ENCODE measurements at regions not wholly inside any gene's neighbourhood (a gene's known extent, or its start where the extent isn't known, plus 50 kb on each side); places are given as distances from the start of the nearest gene placed in this dataset.
"Not testable (repeated sequence)": the region's sequence is repeated elsewhere in the genome, so short reads cannot be mapped to it uniquely, and the experiment has no call there.

DNA sequence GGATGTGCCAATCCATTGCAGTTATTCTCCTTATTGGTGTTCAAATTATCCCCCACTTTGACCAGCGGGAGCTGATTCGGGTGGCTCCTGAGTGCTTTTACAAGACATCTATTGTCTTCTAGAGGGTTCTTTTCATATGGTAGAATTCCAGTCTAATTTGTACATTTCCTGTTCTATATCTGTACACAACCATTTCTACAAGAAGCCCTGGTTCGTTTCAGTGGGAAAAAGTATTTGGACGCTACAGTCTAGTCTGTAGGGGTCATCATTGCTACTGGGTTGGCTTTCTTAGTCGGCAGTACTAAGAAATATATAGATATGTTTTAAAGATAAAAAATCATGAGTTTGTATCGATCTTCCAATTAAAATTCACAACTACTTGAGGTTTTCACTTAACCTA, 262.6 kb downstream of the MAP2K6 start:
- no peak for DNase-seq

DNA sequence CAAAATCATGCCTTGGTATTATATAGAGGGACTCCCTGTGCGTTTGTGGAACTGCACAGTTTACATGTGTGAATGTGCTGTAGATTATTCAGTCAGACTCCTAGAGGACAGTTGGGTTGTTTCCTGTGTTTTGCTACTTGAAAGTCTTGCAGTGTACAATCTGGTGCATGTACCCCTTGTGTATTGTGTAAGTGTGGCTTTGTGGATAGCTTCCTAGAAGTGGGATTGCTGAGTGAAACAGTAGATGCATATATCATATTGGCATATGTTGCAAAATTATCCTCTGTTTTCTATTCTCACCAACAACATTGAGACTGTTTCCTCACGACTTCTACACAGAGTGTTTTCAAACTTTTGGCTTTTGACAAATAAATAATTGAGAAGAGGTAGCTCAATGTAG, 263.7 kb downstream of the MAP2K6 start:
- DNase-seq: no peak

DNA sequence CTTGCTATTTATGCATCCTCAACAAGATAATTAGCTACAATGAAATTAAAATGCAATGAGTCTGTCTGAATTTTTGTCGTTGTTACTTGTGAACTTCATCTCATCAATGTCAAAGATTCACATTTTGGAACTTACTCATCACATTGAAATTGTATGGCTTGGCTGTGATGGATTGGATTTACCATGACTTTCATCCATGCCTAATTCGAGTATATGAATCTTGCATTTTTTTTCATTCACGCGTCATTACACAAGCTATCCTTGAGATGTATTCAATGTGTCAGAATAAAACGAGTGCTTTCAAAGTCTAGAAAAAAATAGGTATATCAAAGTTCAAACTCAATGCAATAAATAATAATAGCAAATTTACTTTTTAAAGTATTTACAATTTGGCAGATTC, 265.3 kb downstream of the MAP2K6 start:
- no peak for DNase-seq

DNA sequence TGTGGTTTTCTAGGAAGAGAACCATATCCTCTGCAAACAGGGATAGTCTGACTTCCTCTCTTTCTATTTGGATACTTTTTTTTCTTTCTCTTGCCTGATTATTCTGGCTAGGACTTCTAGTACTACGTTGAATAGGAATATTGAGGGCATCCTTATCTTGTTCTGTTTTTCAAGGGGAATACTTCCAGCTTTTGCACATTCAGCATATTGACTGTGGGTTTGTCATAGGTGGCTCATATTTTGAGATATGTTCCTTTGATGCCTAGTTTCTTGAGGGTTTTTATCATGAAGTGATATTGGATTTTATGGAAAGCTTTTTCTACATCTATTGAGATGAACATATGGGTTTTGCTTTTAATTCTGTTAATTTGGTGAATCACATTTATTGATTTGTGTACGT, 269.8 kb downstream of the MAP2K6 start:
- no peak for DNase-seq

DNA sequence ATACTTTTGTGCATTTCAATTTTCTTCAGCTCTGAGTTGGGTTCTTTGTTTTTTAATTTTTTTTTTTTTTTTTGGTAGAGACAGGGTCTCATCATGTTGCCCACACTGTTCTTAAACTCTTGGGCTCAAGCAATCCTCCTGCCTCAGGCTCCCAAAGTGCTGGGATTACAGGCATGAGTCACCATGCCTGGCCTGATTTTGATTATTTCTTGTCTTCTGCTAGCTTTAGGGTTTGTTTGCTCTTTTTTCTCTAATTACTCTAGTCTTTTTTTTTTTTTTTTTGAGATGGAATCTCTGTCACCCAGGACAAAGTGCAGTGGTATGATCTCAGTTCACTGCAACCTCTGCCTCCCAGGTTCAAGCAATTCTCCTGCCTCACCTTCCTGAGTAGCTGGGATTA, 270.7 kb downstream of the MAP2K6 start:
- DNase-seq: not testable (repeated sequence)

DNA sequence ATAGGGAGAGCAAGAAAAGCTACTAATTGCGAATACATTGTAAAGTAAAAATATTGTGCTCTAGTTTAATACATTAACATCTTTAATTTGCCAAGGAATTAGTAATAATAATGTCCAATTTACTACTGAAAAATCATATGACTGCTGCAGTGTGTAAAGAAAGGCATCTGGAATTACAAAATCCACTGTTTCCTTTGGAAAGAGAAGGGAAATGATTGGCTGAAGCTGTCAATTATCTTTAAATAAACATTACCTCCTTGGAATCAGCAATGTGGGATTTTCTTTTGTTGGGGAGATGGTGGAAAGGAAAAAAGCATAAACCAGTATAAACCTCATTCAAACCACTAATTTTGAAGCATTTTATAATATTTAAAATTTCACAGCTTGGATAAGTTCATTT, 276.0 kb downstream of the MAP2K6 start:
- DNase-seq: no peak

DNA sequence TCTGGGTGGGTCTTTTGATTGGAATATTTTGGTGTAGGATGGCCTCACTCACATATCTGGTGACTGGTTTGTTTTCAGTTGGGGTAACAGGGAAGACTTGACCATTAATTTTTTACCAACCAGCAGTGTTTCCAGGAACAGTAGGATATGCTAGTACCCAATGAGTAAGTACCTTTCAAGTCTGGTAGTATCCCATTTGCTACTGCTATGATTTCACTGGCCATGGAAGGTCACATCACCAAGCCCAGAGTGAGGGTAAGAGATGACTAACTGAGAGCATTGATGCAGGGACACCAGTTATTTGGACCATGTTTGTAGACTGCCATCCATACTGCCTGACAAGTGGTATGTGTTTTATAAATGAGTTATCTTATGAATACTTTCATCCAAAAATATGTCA, 277.7 kb downstream of the MAP2K6 start:
- no peak for DNase-seq

DNA sequence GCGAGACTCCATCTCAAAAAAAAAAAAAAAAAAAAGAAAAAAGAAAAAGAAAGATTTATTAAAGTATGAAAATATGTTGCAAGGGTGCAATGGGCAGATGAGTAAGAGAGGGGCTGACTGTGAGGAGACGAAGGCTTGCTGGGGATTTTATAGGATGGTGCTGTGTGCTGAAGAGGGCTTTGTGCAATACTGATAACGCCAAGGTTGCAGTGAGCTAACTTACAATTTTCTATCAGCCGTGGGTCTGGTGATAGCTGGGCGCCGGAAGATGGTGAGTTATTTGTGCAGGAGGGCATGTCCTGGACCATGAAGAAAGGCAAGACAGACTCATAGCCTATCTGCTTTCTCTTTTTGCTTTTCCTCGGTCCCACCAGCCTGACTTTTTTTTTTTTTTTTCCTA, 281.1 kb downstream of the MAP2K6 start:
- DNase-seq: no peak

DNA sequence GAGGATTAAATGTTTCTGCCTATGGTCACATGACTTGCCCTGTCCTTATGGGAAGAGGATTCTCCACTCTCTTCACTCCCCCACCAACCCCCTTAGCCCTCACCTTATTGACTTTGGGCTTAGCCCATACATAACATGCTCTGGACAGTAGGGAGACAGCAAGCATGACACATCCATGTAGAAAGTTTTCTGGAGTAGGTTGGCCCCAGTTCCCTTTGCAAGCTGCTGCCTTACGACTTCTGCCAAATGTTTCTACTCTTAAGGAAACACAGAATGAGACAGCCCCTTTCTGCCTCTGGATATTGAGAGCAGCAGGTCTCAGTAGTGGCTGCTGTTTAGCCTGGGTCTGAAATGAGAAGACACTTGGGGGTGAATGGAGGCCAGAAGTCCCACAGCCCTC, 282.2 kb downstream of the MAP2K6 start:
- no peak for DNase-seq

DNA sequence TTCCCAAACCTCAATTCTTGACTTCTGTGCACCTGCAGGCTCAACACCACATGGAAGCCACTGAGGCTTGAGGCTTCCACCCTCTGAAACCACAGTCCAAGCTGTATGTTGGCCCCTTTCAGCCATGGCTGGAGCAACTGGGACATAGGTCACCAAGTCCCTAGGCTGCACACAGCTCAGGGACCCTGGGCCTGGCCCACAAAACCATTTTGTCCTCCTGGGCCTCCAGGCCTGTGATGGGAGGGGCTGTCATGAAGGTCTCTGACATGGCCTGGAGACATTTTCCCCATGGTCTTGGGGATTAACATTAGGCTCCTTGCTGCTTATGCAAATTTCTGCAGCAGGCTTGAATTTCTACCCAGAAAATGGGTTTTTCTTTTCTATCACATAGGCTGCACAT, 283.9 kb downstream of the MAP2K6 start:
- DNase-seq: not testable (repeated sequence)

DNA sequence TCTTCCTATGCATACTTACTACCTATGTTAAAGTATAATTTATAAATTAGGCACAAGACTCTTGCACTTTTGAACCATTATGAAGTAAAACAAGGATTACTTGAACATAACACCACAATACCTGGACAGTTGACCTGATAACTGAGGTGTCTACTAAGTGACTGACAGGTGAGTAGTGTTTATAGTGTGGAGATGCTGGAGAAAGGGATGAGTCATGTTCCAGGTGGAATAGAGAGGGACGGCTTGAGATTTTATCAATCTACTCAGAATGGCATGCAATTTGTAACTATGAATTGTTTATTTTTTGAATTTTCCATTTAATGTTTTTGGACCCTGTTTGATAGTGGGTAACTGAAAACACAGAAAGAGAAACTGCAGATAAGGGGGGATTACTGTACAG, 287.6 kb downstream of the MAP2K6 start:
- DNase-seq: no peak

DNA sequence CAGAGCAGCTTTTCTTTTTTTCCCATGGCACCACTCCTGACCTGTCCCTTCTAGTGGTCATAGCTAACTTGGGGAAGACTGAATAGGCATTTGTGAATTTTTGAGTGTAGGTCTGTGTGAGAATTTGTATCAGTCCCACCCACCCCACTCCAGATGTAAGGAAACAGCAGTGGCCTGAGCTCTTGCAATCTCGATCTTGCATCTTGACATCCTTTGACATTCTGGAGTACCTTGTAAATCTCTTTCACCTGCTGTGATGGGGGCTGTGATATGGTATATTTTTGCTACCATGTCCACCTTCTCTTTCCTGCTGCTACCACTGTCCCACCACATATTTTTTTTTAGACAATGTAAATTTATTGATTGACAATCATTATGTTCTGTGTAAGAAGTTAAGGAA, 289.3 kb downstream of the MAP2K6 start:
- no peak for DNase-seq

DNA sequence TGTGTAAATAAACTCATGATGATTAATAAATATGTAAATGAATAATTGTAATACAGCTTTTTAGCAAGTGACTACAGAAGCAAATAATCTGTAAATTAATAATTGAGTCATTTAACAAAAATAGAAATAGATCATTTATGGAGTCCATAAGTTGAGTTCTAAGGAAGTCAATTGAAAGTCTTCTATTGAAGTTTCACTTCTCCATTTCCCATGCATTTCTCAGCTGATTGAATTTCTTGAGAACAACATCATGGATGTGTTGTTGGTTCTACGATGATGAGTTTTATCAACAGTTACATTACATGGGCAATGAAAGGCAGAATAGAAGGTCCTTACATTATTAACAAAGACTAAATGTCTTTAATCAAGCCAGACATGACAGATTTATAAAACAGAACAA, 290.4 kb downstream of the MAP2K6 start:
- no peak for DNase-seq

DNA sequence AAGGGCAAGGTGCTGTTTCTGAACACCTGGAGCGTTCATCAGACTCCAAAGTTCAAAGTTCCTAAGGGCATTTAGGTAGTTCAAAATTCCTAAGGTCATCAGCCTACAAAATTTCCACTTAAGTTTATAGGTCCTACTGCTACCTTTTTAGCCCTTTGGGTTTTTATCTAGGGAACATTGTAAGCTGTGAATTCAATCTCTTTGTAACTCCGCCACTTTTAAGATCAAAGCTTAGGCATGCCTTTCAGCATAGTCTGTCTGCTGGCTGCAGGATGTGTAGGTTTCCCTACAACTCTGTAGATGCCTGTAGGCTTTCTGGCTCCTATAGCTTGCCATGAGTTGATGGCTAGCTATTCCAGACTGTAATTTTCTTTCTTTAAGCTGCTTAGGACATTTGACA, 291.6 kb downstream of the MAP2K6 start:
- no peak for DNase-seq

DNA sequence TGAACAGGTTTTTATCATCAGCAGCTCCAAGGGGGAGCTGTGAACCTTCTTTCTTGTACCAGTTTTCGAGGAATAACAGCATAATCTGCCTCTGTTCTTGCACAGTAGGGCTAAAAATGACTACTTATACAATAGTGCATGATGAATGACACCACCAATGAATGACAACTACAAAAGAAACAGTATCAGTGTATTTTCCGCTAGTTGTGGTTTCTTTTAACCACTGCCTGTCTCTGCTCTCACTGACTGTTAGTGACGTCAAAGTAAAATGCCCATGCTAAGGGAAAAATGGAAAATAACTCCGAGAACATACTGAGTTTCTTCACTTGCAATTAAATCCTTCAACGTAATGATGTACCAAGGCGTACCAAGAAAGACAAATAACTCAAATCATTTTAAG, 294.9 kb downstream of the MAP2K6 start:
- no peak for DNase-seq

DNA sequence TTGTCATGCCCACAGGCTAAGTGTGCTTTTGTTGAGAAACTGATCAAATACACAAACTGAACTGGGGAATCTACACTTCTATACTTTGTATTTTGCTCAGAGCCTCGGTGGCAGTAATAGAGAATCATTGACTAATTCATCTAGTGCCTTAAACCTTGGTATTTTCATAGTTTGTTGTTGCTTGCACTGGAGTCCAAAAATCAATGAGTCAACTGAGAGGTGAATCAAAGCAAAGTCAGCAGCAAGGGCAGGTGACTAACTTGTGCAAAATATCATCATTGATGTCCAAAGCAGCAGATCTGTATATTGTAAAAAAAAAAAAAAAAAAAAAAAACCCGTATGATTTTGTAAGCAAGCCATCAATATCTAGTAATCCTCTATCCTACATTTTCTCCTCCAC, 296.4 kb downstream of the MAP2K6 start:
- no peak for DNase-seq

DNA sequence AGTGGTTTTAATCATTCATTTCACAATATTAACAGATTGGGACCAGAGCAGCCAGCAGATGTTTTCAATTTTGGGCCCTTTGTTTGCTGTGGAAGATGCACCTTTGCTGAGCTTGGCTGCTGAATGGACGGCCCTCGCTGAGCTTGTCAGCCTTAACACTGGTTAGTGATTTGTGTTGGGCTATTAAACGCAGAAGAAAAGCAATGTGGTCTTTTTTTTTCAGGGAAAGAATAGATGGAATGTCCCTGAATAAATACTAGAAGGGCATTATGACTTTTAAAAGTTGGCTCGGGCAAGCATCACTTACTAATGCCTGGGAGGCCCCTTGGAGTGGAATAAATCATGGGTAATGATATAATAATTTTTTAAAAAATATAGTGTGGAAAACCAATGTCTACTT, 297.0 kb downstream of the MAP2K6 start:
- no peak for DNase-seq

DNA sequence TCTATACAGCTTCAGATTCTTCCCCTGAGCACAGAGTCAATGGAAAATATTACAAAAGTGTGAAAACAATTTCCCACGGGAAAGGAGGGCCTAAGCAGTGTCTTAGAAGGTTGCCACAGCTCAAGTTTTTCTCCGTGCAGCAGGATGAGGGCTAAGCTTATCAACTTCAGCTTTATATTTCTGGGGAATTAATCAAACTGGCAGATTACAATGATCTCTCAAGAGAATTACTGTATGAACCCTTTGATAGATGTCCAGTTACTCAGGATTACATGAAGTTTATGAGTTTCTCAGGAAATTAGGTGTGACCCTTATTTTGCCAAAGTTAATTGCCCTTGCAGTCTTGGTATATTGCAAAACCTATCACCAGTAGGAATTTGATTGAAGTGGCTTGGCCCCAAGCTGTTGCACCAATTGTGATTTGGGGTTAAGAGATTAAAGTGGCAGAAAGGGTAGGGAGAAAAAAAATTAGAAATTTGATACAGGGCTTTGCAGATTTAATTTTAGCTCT, 298.4 kb downstream of the MAP2K6 start:
- no peak for DNase-seq

DNA sequence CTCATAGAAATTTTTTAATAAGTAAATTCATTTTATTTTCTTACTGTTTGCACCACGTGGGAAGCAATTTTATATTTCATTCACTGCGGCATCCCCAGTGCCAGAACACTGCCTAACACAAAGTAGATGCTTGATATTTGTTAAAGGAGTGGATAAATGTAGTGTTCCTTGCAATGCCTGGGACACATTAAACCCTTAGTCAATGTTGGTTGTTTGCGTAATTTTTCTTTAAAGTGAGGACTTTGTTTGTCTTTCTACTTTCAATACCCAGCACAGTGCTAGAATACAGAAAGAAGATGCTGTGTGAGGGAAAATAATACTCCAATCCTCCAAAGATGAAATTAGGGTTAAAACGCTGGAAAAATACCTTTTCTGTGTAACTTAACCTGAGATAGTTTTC, 299.3 kb downstream of the MAP2K6 start:
- DNase-seq: no peak

DNA sequence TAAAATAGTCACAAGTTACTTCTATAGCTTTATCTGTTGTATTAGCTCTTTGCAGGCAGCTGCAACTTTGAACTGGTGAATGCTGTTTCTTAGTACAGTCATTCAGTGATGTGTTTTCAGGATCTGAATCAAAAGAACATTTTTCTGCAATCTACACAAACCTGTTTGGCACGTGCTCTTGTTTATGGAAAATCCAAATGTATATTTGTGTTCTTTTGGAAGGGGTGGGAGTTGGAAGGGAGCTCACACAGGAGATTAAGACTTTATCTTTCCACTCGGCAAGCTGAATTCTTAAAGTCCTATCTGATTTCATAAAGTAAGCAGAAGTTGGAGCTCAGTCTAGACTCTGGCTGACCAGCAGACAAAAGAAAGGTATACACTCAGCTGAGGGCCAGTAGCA, 300.2 kb downstream of the MAP2K6 start:
- DNase-seq: no peak

DNA sequence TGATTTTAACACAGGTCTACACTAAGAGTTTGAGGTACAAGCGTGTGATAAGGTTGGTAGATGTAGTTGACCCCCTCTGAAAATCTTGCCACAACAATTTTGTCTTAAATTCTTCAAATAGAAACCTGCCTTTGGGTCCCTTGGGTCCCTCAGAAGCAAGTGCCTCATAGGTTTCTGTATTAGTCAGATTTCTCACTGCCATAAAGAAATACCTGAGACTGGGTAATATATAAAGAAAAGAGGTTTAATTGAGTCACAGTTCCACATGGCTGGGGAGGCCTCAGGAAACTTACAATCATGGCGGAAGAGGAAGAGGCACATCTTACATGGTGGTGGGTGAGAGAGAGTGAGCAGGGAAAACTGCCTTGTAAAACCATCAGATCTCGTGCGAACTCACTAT, 301.2 kb downstream of the MAP2K6 start:
- DNase-seq: no peak

DNA sequence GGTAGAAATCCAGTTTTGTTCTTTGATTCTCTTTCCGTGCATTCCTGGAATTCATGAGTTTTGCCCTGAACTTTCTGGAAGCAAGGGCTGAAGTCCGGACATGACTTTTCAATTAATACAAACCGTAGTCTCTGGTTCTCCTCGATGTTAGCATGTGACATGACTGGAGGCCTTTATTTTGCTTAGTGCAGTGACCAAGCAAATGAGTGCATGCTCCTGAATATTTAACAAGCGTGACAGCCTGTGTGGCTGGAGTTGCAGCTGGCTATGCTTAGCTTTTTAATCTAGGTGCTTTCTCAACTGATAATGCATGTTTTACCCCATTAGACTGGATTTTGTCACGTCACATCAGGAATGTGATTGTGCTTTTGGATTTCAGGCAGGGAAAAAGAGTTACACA, 302.1 kb downstream of the MAP2K6 start:
- DNase-seq: no peak

DNA sequence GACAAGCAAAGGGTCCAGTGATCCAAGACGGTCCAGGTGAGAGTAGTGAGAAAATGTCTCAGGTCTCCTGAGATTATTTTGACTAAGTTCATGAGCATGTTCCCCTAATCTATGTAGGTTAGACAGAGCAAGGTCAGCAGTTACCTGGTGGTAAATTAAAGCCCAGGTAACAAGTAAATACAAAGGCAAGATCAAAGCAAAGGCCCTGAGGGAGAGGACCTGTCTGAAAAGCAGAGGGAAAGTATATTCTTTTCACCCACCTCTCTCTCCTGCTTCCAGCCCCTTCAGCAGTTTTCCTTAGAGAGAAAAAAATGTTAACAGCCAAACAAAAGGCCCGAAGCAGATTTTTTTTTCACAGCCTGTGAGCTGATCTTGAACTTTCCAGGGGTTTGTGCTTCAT, 302.7 kb downstream of the MAP2K6 start:
- DNase-seq: no peak

DNA sequence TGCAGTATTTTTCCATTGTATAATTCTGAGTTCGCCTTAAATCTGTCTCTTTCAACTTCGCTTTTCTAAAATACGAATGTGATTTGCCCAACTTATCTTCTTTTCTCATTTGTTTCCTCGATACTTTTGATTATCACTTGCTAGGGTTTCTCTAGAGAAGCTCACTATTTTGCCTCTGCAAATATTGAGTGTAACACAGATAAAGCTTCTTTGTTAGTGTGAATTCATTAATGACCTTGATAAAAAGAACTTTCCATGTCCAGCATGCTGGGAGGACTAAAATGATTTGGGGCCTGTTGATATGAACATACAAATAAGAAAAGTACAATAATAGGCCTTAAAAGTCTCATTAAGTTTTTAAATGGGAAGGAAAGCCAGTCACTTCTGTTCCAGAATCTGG, 303.3 kb downstream of the MAP2K6 start:
- no peak for DNase-seq

DNA sequence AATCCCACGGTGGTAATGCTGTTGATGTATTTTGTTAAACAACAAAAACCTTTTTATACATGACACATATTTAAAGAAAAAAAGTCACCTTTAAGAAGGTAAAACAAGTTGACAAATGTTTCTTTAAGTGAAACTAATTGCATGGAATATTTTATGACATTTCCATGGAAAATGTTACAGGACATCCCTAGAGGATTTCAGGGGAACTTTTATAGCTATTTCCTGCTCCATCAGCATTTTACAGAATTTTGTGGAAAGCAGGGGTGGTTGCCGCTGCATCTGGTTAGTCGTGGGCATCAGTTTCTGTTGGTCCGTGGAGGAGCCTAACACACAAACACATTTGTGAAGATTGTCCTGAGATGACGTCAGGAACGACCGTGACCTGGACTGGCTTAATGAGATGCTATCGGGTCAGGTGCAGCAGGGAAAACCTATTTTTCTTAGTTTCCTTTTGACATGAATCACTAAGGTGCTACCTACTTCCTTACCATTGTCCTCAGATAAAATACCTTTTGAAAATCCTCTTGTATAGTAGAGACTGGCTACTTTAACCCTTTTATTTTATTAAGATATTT, 305.1 kb downstream of the MAP2K6 start:
- no peak for DNase-seq

DNA sequence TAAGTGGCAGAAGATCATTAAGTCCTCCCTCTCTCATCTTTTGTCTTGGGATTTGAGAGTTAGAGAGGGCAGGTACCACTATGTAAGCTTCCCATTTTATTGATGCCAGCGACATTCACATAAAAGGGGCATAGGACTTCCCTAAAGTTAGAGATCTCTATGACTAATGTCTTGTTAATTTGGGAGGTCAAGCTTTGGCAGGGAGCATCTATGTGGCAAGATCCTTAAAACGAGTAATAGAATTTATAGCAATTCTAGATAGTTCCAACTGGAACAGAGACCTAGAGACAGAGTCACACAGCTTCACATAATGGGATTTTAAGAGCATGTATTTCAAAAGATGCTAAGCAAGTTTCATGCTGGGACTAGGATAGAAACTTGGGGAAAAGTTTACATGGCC, 308.0 kb downstream of the MAP2K6 start:
- no peak for DNase-seq

All from activated CD4-positive, alpha-beta T cell treated with anti-CD3 and anti-CD28 coated beads, Interleukin-2, amount 50 U/mL, for 16 hours (primary cell).